OCI-LY7 (cell line): ENCODE measurements at regions not wholly inside any gene's neighbourhood (a gene's known extent, or its start where the extent isn't known, plus 50 kb on each side); places are given as distances from the start of the nearest gene placed in this dataset.

Source experiments
- BruUV-seq: library from RNA; stranded (reverse); fragments of 400-500 nt; replicated peaks from 2 replicates; lab custom pipeline; 2021; lab: Mats Ljungman, UMichigan
- CTCF ChIA-PET: fragments of 300-600 bp; sonication (Branson Sonifier 250); formaldehyde crosslinking; loops from one replicate; lab custom pipeline; 2022; ENCODE audit warnings: antibody characterized with exemption; ENCODE audit not compliant: unreplicated experiment; lab: Charles Lee
- POLR2A ChIA-PET: fragments of 300-600 bp; sonication (Branson Sonifier 250); formaldehyde crosslinking; loops from one replicate; lab custom pipeline; 2022; ENCODE audit warnings: antibody characterized with exemption; lab: Charles Lee
- DNase-seq: peaks from one replicate; pipeline ENCODE4 v3.0.0-alpha.2; 2015; ENCODE audit warnings: low spot score
- H2AFZ ChIP-seq: fragments of 200-600 bp; sonication (generic), shearing (Covaris generic); 2 replicates; pipeline ENCODE4 v1.6.1; 2014; ENCODE audit warnings: mild to moderate bottlenecking, antibody characterized with exemption, low read length, moderate library complexity
- H3K27ac ChIP-seq: fragments of 200-600 bp; sonication (generic); 2 replicates; pipeline ENCODE4 v1.5.1; 2014; ENCODE audit warnings: mixed run types, low read depth, mild to moderate bottlenecking, moderate library complexity, low read length, inconsistent platforms; ENCODE audit not compliant: poor library complexity, severe bottlenecking
- H3K36me3 ChIP-seq: fragments of 200-600 bp; sonication (generic); 2 replicates; pipeline ENCODE4 v1.6.1; 2014; ENCODE audit warnings: mild to moderate bottlenecking, antibody characterized with exemption, low read length, moderate library complexity, mixed read lengths; ENCODE audit not compliant: insufficient read depth
- H3K4me1 ChIP-seq: fragments of 200-600 bp; sonication (generic); 2 replicates; pipeline ENCODE4 v1.5.1; 2014; ENCODE audit warnings: mild to moderate bottlenecking, low read length; ENCODE audit not compliant: insufficient read depth, poor library complexity, severe bottlenecking
- H3K4me2 ChIP-seq: fragments of 200-600 bp; sonication (generic); 2 replicates; pipeline ENCODE4 v1.6.1; 2014; ENCODE audit warnings: mild to moderate bottlenecking, low read length
- H3K4me3 ChIP-seq: fragments of 200-600 bp; sonication (generic); 2 replicates; pipeline ENCODE4 v1.5.1; 2014; ENCODE audit warnings: mild to moderate bottlenecking, low read depth, low read length; ENCODE audit not compliant: poor library complexity, severe bottlenecking
- H3K79me2 ChIP-seq: fragments of 200-600 bp; sonication (generic); 2 replicates; pipeline ENCODE4 v1.6.1; 2016; ENCODE audit warnings: low read depth, mild to moderate bottlenecking, low read length, moderate library complexity, mixed read lengths; ENCODE audit not compliant: insufficient read depth
- H3K9me2 ChIP-seq: fragments of 200-600 bp; sonication (generic); 2 replicates; pipeline ENCODE4 v1.6.1; 2016; ENCODE audit warnings: mild to moderate bottlenecking, low read length, mixed read lengths; ENCODE audit not compliant: insufficient read depth
- H3K9me3 ChIP-seq: fragments of 200-600 bp; sonication (generic); 2 replicates; pipeline ENCODE4 v1.6.1; 2014; ENCODE audit warnings: mild to moderate bottlenecking, mixed run types, low read length, mixed read lengths
- H4K20me1 ChIP-seq: fragments of 200-600 bp; sonication (generic); 2 replicates; pipeline ENCODE4 v1.6.1; 2014; ENCODE audit warnings: mild to moderate bottlenecking, antibody characterized with exemption, low read length, moderate library complexity, mixed read lengths; ENCODE audit not compliant: insufficient read depth
- EZH2phosphoT487 ChIP-seq: fragments of 200-600 bp; sonication (generic); IDR thresholded peaks from 2 replicates; pipeline ENCODE4 v1.6.1; 2018; ENCODE audit warnings: low read depth, borderline replicate concordance, mild to moderate bottlenecking, mixed run types, antibody characterized with exemption, low read length, moderate library complexity, mixed read lengths
- intact Hi-C: fragments of 100-400 bp; cut with micrococcal nuclease; formaldehyde crosslinking; loops from one replicate; pipeline ENCODE4 v1.10.0; 2022; ENCODE audit not compliant: unreplicated experiment
- TF ChIP-seq, protein P1 (sequence below): fragments of 200-600 bp; sonication (generic); conservative IDR thresholded peaks from 2 replicates; pipeline ENCODE4 v1.5.1; 2014; ENCODE audit warnings: mild to moderate bottlenecking, antibody characterized with exemption, low read length, moderate library complexity, mixed read lengths

- Histone ChIP-seq H3K27ac (no peak overlapping the region), H3K4me3 (no peak overlapping the region), H3K4me1 (no peaks in the 10 kb centered on the region), H2AFZ (no peak overlapping the region), H3K9me3 (no peaks in the 10 kb centered on the region), H3K4me2 (no peak overlapping the region), H4K20me1 (no peaks in the 10 kb centered on the region), H3K9me2 (no peaks in the 10 kb centered on the region), H3K79me2 (no peaks in the 10 kb centered on the region), H3K36me3 (no peaks in the 10 kb centered on the region)
- DNase-seq: no peak
- CTCF ChIA-PET: no interaction called here
- POLR2A ChIA-PET: interaction anchor here (1.0 kb wide), 1 partner anchor 33 kb away, joined by 3 read pairs; no protein-coding TSS in a partner anchor
- intact Hi-C loops: no loop called here
- BruUV-seq: no TSS peak
- TF ChIP-seq, protein P1, sequence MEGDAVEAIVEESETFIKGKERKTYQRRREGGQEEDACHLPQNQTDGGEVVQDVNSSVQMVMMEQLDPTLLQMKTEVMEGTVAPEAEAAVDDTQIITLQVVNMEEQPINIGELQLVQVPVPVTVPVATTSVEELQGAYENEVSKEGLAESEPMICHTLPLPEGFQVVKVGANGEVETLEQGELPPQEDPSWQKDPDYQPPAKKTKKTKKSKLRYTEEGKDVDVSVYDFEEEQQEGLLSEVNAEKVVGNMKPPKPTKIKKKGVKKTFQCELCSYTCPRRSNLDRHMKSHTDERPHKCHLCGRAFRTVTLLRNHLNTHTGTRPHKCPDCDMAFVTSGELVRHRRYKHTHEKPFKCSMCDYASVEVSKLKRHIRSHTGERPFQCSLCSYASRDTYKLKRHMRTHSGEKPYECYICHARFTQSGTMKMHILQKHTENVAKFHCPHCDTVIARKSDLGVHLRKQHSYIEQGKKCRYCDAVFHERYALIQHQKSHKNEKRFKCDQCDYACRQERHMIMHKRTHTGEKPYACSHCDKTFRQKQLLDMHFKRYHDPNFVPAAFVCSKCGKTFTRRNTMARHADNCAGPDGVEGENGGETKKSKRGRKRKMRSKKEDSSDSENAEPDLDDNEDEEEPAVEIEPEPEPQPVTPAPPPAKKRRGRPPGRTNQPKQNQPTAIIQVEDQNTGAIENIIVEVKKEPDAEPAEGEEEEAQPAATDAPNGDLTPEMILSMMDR: no peak
- no peak for TF ChIP-seq EZH2phosphoT487
Observed at GRCh38 chr4:130468340-130468739, 1372.4 kb downstream of the C4orf33 start.

DNA sequence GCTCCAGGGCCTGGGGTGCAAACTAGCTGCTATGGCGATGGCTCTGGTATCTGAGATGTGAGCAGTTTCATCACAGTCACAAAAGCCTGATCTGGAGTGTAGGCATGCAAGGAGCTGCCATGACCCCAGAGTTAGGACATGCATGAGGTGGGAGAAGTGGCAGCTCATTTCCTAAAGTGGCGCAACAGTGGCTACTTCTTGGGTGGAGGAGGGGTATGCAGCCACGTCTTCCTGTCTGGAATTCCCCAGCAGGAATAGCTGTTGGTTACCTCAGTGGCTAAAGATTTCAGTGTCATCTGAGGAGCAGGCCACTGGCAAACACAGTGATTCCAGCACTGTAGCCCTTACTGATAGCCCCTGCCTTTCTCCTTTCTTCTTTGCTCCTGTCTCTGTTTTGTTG is 1382.5 kb downstream of the C4orf33 start:
- H4K20me1 ChIP-seq: no peaks in the 10 kb centered on the region
- POLR2A ChIA-PET: interaction anchor here (0.5 kb wide), 1 partner anchor 50 kb away, joined by 3 read pairs; no protein-coding TSS in a partner anchor
- H3K27ac ChIP-seq: no peak overlapping the region
- no peak overlapping the region for H3K4me2 ChIP-seq
- H2AFZ ChIP-seq: no peak overlapping the region
- H3K9me2 ChIP-seq: no peaks in the 10 kb centered on the region
- 0 out of 2 replicates have a peak, but pooled peaks cover 4% of the 10 kb centered on the region for H3K9me3 ChIP-seq
- H3K79me2 ChIP-seq: no peaks in the 10 kb centered on the region
- no peaks in the 10 kb centered on the region for H3K36me3 ChIP-seq
- H3K4me3 ChIP-seq: no peak overlapping the region
- DNase-seq: no peak
- no peak for TF ChIP-seq EZH2phosphoT487
- TF ChIP-seq, protein P1: no peak
- H3K4me1 ChIP-seq: no peaks in the 10 kb centered on the region
- intact Hi-C loops: no loop called here
- CTCF ChIA-PET: no interaction called here
- BruUV-seq: no TSS peak

DNA sequence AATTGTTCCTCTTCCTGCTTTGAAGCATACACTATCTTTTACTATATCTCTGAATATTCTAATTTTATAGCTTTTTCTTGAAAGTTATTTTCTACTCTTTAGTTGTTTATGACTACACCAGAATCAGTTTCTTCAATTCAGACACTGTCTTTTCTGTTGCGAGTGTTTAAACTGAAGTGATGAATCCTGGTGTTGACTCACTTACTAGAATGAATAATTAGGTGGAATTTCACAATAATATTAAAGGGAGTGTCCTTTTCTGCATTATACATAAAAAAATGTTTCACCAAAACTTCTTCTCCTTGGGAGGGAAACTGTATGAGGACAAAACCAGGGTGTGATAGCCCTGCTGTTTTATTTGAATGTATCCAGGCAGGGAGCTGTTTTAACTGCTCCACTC is 1383.1 kb downstream of the C4orf33 start:
- no peaks in the 10 kb centered on the region for H4K20me1 ChIP-seq
- H3K9me3 ChIP-seq: 0 out of 2 replicates have a peak, but pooled peaks cover 4% of the 10 kb centered on the region
- intact Hi-C loops: no loop called here
- ChIA-PET POLR2A (interaction anchor here (0.5 kb wide), 1 partner anchor 51 kb away, joined by 3 read pairs; no protein-coding TSS in a partner anchor), CTCF (no interaction called here)
- H2AFZ ChIP-seq: no peak overlapping the region
- H3K79me2 ChIP-seq: no peaks in the 10 kb centered on the region
- H3K27ac ChIP-seq: no peak overlapping the region
- H3K9me2 ChIP-seq: no peaks in the 10 kb centered on the region
- H3K36me3 ChIP-seq: no peaks in the 10 kb centered on the region
- no peaks in the 10 kb centered on the region for H3K4me1 ChIP-seq
- H3K4me2 ChIP-seq: no peak overlapping the region
- no peak for DNase-seq
- BruUV-seq: no TSS peak
- no peak overlapping the region for H3K4me3 ChIP-seq
- TF ChIP-seq, protein P1: no peak
- no peak for TF ChIP-seq EZH2phosphoT487
